HepG2 (cell line): ENCODE measurements at regions not wholly inside any gene's neighbourhood (a gene's known extent, or its start where the extent isn't known, plus 50 kb on each side); places are given as distances from the start of the nearest gene placed in this dataset.

Experiments
- ATAC-seq: fragments of 200-7000 bp; cut with Tn5 transposase; 3 replicates; pipeline ENCODE4 v1.9.1; 2020; ENCODE audit warnings: mild to moderate bottlenecking, moderate library complexity
- BruUV-seq: library from RNA; stranded (reverse); fragments of 400-500 nt; replicated peaks from 2 replicates; lab custom pipeline; 2021; lab: Mats Ljungman, UMichigan
- CTCF ChIA-PET: fragments of 300-600 bp; formaldehyde crosslinking; extraction: SDS; loops from one replicate; lab custom pipeline; 2021; ENCODE audit warnings: low total read pairs, inconsistent platforms, low intra/inter-chr PET ratio; lab: Yijun Ruan, JAX
- POLR2A ChIA-PET: fragments of 350-600 bp; sonication (Branson Sonifier 250); formaldehyde crosslinking; loops from one replicate; lab custom pipeline; 2020; ENCODE audit warnings: antibody characterized with exemption, inconsistent platforms; lab: Yijun Ruan, JAX
- DNase-seq: peaks from one replicate; pipeline ENCODE4 v3.0.0-alpha.2; 2015; ENCODE audit warnings: low spot score
- FAIRE-seq: peaks from 3 replicates; lab custom pipeline; 2011; peaks lifted over from hg19 to GRCh38; lab: Jason Lieb, UNC
- H2AFZ ChIP-seq: one replicate; pipeline ENCODE4 v1.6.1; 2011; ENCODE audit warnings: low read length, inconsistent platforms
- H3K27ac ChIP-seq: fragments of 300-600 bp; 3 replicates; pipeline ENCODE4 v1.8.0; 2011; ENCODE audit warnings: mixed run types, mild to moderate bottlenecking, mixed read lengths, low read length, inconsistent platforms; ENCODE audit not compliant: insufficient read depth; ENCODE audit errors: extremely low read length
- H3K27me3 ChIP-seq, 2 experiments: fragments of 200-600 bp in 1 of 2; 2 replicates in 1 of 2; 3 replicates in 1 of 2; pipeline versions ENCODE4 v1.6.0 to v1.8.0; 2011; ENCODE audit warnings: low read length in 2 of 2, mild to moderate bottlenecking in 2 of 2, moderate library complexity in 2 of 2, inconsistent platforms in 1 of 2; ENCODE audit not compliant: insufficient read depth in 2 of 2, control insufficient read depth in 1 of 2
- H3K36me3 ChIP-seq, 2 experiments: fragments of 200-600 bp in 1 of 2; replicated peaks in 1 of 2; 2 replicates in 1 of 2; 3 replicates in 1 of 2; pipeline versions ENCODE4 v1.5.1 to v1.8.0; 2011; ENCODE audit warnings: low read length in 2 of 2, inconsistent platforms in 1 of 2; ENCODE audit not compliant: insufficient read depth in 2 of 2, control insufficient read depth in 1 of 2
- H3K4me1 ChIP-seq: 2 replicates; pipeline ENCODE4 v1.5.1; 2012; ENCODE audit warnings: low read length, inconsistent platforms; ENCODE audit not compliant: insufficient read depth
- H3K4me2 ChIP-seq: 2 replicates; pipeline ENCODE4 v1.6.0; 2011; ENCODE audit warnings: low read depth, low read length, inconsistent platforms
- H3K4me3 ChIP-seq, 3 experiments: fragments of 200-600 bp in 1 of 3; sonication (generic), shearing (Covaris generic) in 1 of 3; replicated peaks in 1 of 3; 2 replicates each; pipeline ENCODE4 v1.5.1; 2011 to 2016; ENCODE audit warnings: low read length in 3 of 3, inconsistent platforms in 2 of 3, low read depth in 2 of 3, mild to moderate bottlenecking in 2 of 3, control low read depth in 1 of 3, mixed read lengths in 1 of 3; ENCODE audit not compliant: insufficient read depth in 1 of 3
- H3K79me2 ChIP-seq: one replicate; pipeline ENCODE4 v1.6.1; 2011; ENCODE audit warnings: low read length, inconsistent platforms; ENCODE audit not compliant: insufficient read depth
- H3K9ac ChIP-seq: 2 replicates; pipeline ENCODE4 v1.6.0; 2011; ENCODE audit warnings: mild to moderate bottlenecking, low read depth, low read length, inconsistent platforms; ENCODE audit not compliant: insufficient read depth
- H3K9me3 ChIP-seq: 2 replicates; pipeline ENCODE4 v1.5.1; 2012; ENCODE audit warnings: mild to moderate bottlenecking, low read length
- H4K20me1 ChIP-seq: 2 replicates; pipeline ENCODE4 v1.6.0; 2011; ENCODE audit warnings: inconsistent platforms, mild to moderate bottlenecking, low read length, moderate library complexity; ENCODE audit not compliant: insufficient read depth
- ATAD3A ChIP-seq: sonication (generic); formaldehyde crosslinking; IDR thresholded peaks from 2 replicates; pipeline ENCODE4 v1.4.0; 2020; ENCODE audit warnings: missing genetic modification reagents
- BORCS8-MEF2B ChIP-seq: sonication (generic); formaldehyde crosslinking; IDR thresholded peaks from 2 replicates; pipeline ENCODE4 v1.8.0; 2022; ENCODE audit warnings: mild to moderate bottlenecking, missing genetic modification reagents
- CREB3 ChIP-seq: sonication (generic); formaldehyde crosslinking; IDR thresholded peaks from 2 replicates; pipeline ENCODE4 v1.5.0; 2020; ENCODE audit warnings: missing genetic modification reagents
- IKZF1 ChIP-seq: fragments of 450-650 bp; IDR thresholded peaks from 2 replicates; pipeline ENCODE4 v1.7.1; 2016
- IRX3 ChIP-seq: sonication (generic); formaldehyde crosslinking; IDR thresholded peaks from 2 replicates; pipeline ENCODE4 v1.8.1; 2023; ENCODE audit warnings: mild to moderate bottlenecking, low read depth, missing genetic modification reagents, borderline replicate concordance
- KLF9 ChIP-seq: IDR thresholded peaks from 2 replicates; pipeline ENCODE4 v1.6.1; 2016; ENCODE audit warnings: low read depth
- MED8 ChIP-seq: sonication (generic); formaldehyde crosslinking; IDR thresholded peaks from 2 replicates; pipeline ENCODE4 v1.8.1; 2023; ENCODE audit warnings: mild to moderate bottlenecking, missing genetic modification reagents; ENCODE audit not compliant: insufficient replicate concordance
- MNT ChIP-seq: fragments of 450-650 bp; IDR thresholded peaks from 2 replicates; pipeline ENCODE4 v1.6.1; 2016
- PAX8 ChIP-seq: sonication (generic); formaldehyde crosslinking; IDR thresholded peaks from 2 replicates; pipeline ENCODE4 v1.8.0; 2022; ENCODE audit warnings: mild to moderate bottlenecking, missing genetic modification reagents, borderline replicate concordance
- TERF1 ChIP-seq: sonication (generic); formaldehyde crosslinking; IDR thresholded peaks from 2 replicates; pipeline ENCODE4 v1.8.0; 2022; ENCODE audit warnings: mild to moderate bottlenecking, missing genetic modification reagents, moderate library complexity
- ZNF143 ChIP-seq: sonication (generic); formaldehyde crosslinking; IDR thresholded peaks from 2 replicates; pipeline ENCODE4 v1.4.0; 2020; ENCODE audit warnings: missing genetic modification reagents
- ZNF234 ChIP-seq: sonication (generic); formaldehyde crosslinking; conservative IDR thresholded peaks from 2 replicates; pipeline ENCODE4 v1.5.1; 2020; ENCODE audit warnings: mild to moderate bottlenecking, missing genetic modification reagents
- ZNF891 ChIP-seq: sonication (generic); formaldehyde crosslinking; IDR thresholded peaks from 2 replicates; pipeline ENCODE4 v1.5.0; 2020; ENCODE audit warnings: mild to moderate bottlenecking, missing genetic modification reagents
- WGBS: methylation state at CpG from one replicate; pipeline ENCODE4 v1.1.6; 2017; ENCODE audit warnings: low lambda C conversion rate; 5-methylcytosine and 5-hydroxymethylcytosine counted together
- in situ Hi-C: cut with HindIII; loops from 2 replicates; pipeline ENCODE4 v1.10.0; 2017; ENCODE audit warnings: low pct_unique_long_range_greater_than_20kb; ENCODE audit not compliant: extremely low pct_ligation_motif_present
- intact Hi-C: fragments of 100-400 bp; cut with micrococcal nuclease; formaldehyde crosslinking; loops from one replicate; pipeline ENCODE4 v1.10.0; 2022; ENCODE audit not compliant: unreplicated experiment

- TF ChIP-seq CREB3 (CRISPR knock-in tag) (no peak), ZNF234 (CRISPR knock-in tag) (no peak), PAX8 (no peak), BORCS8-MEF2B (no peak), KLF9 (CRISPR knock-in tag) (no peak)
Measured at GRCh38 chr22:20644071-20644642, 129.8 kb upstream of the SERPIND1 start (continued).

- ATAC-seq, result no peak
- no peak overlapping the region for H3K9ac ChIP-seq
- H3K36me3 ChIP-seq, result no peaks in the 10 kb centered on the region
- WGBS, result 22% methylated on average over 2 of the region's 2 CpGs
- no peak overlapping the region for H3K27ac ChIP-seq
- no peaks in the 10 kb centered on the region for H3K9me3 ChIP-seq
- no peak for DNase-seq
- no TSS peak for BruUV-seq
- ChIA-PET POLR2A (no interaction called here), CTCF (no interaction called here)
- H3K27me3 ChIP-seq, result peaks cover 2 to 3% of the 10 kb centered on the region in 2 experiments; a peak in 2 of 5 replicates
- peaks cover 6% of the 10 kb centered on the region for H3K4me1 ChIP-seq
- no peaks in the 10 kb centered on the region for H3K79me2 ChIP-seq
- TF ChIP-seq IKZF1 (no peak), TERF1 (CRISPR knock-in tag) (no peak), MNT (no peak), IRX3 (CRISPR knock-in tag) (no peak), ATAD3A (no peak), MED8 (CRISPR knock-in tag) (no peak), ZNF143 (CRISPR knock-in tag) (no peak), ZNF891 (no peak)
- H3K4me3 ChIP-seq, result no peak overlapping the region
- H3K4me2 ChIP-seq, result no peak overlapping the region
- FAIRE-seq, result no peak
- intact Hi-C loops, result no loop called here
- in situ Hi-C loops, result no loop called here
- no peaks in the 10 kb centered on the region for H4K20me1 ChIP-seq
- no peak overlapping the region for H2AFZ ChIP-seq
Measured at GRCh38 chr22:20645954-20646353, 128.0 kb upstream of the SERPIND1 start.
